BJ (cell line): ENCODE measurements at regions not wholly inside any gene's neighbourhood (a gene's known extent, or its start where the extent isn't known, plus 50 kb on each side); places are given as distances from the start of the nearest gene placed in this dataset.

Experiments
- CTCF ChIA-PET: fragments of 350-600 bp; formaldehyde crosslinking; extraction: SDS; loops from one replicate; lab custom pipeline; 2021; ENCODE audit warnings: antibody characterized with exemption, inconsistent platforms; lab: Yijun Ruan, JAX
- POLR2A ChIA-PET: fragments of 300-600 bp; sonication (Branson Sonifier 250); formaldehyde crosslinking; extraction: SDS; loops from one replicate; lab custom pipeline; 2021; ENCODE audit warnings: antibody characterized with exemption; lab: Charles Lee
- DNase-seq: peaks from one replicate; pipeline ENCODE4 v3.0.0-alpha.2; 2011; ENCODE audit warnings: low read depth
- H3K27me3 ChIP-seq: 2 replicates; pipeline ENCODE4 v1.6.0; 2011; ENCODE audit warnings: low read length; ENCODE audit not compliant: control insufficient read depth, insufficient read depth
- H3K36me3 ChIP-seq: 2 replicates; pipeline ENCODE4 v1.5.1; 2011; ENCODE audit warnings: low read length; ENCODE audit not compliant: control insufficient read depth, insufficient read depth
- H3K4me3 ChIP-seq: 2 replicates; pipeline ENCODE4 v1.5.1; 2011; ENCODE audit warnings: low read depth, mild to moderate bottlenecking, control low read depth, low read length
- CTCF ChIP-seq: IDR thresholded peaks from 2 replicates; pipeline ENCODE4 v1.5.1; 2011; ENCODE audit warnings: low read depth, mild to moderate bottlenecking, control low read depth, inconsistent platforms, low read length, moderate library complexity; ENCODE audit not compliant: insufficient read depth

DNA sequence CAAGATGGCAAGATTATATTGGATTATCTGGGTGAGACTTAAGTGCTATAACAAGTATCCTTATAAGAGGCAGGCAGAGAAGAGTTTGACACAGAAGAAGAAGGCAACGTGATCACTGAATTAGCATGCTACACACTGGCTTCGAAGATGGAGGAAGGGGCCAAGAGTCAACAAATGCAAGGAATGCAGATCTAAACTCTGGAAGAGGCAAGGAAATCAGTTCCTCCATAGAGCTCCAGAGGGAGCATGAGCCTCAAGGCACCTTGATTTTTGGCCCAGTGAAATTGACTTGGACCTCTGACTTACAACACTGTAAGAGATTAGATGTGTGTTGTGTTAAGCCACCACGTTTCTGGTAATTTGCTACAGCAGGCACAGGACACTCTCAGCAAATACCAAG is 536.4 kb upstream of the SEL1L start:
- Histone ChIP-seq H3K36me3 (no peaks in the 10 kb centered on the region), H3K4me3 (no peak overlapping the region), H3K27me3 (no peaks in the 10 kb centered on the region)
- no peak for DNase-seq
- POLR2A ChIA-PET: no interaction called here
- CTCF ChIA-PET: no interaction called here
- TF ChIP-seq CTCF: no peak

DNA sequence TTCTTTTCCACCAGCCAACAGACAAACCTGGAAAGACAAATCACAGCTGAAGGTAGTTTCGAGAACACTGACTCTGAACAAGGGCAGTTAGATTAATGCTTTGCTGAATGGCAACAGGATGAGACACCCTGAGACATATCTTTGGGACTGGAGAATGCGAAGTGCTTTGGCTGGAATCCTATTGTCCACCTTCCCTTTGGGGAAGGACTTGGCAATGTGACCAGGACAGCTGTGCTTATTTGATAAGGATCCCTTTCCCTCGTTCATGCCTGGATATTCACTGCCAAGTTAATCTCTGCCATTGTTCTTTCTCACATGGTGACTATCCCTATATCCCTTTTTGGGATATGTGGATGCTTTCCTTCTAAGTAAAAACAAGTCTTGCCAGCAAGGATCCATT is 537.1 kb upstream of the SEL1L start:
- POLR2A ChIA-PET: no interaction called here
- Histone ChIP-seq H3K4me3 (no peak overlapping the region), H3K36me3 (no peaks in the 10 kb centered on the region), H3K27me3 (no peaks in the 10 kb centered on the region)
- no peak for DNase-seq
- no peak for TF ChIP-seq CTCF
- CTCF ChIA-PET: no interaction called here

GRCh38 chr14:82073547-82073946 is 539.9 kb upstream of the SEL1L start:
- H3K36me3 ChIP-seq: no peaks in the 10 kb centered on the region
- H3K27me3 ChIP-seq: no peaks in the 10 kb centered on the region
- no peak for DNase-seq
- no peak for TF ChIP-seq CTCF
- no peak overlapping the region for H3K4me3 ChIP-seq
- POLR2A ChIA-PET: no interaction called here
- CTCF ChIA-PET: no interaction called here

GRCh38 chr14:82075566-82075965 is 541.9 kb upstream of the SEL1L start:
- no peak for TF ChIP-seq CTCF
- DNase-seq: no peak
- ChIA-PET CTCF (no interaction called here), POLR2A (no interaction called here)
- H3K4me3 ChIP-seq: no peak overlapping the region
- H3K36me3 ChIP-seq: no peaks in the 10 kb centered on the region
- H3K27me3 ChIP-seq: no peaks in the 10 kb centered on the region

DNA sequence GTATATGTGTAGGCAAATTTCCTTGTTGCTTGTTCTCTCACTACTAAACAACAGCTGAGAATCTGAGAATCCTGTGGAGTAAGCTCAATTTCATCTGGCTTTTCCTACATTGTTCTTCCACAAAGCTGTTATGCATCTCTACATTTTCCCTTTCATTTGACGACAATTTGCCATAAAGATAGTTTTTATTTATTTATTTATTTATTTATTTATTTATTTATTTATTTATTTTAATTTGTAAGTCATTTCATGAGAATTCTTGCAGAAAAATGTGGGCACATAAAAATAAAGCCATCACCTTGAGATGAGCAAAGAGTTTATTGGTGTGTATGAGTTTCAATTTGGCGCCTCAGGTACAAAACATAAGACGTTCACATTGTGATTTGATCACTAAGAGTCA is 545.9 kb upstream of the SEL1L start:
- ChIA-PET CTCF (interaction anchor here (1.2 kb wide), 1 partner anchor 23 kb away, joined by 3 read pairs; no protein-coding TSS in a partner anchor), POLR2A (no interaction called here)
- H3K27me3 ChIP-seq: no peaks in the 10 kb centered on the region
- H3K36me3 ChIP-seq: no peaks in the 10 kb centered on the region
- DNase-seq: no peak
- H3K4me3 ChIP-seq: no peak overlapping the region
- no peak for TF ChIP-seq CTCF
